Lower leg skin (tissue), 3 donors: ENCODE measurements at regions not wholly inside any gene's neighbourhood (a gene's known extent, or its start where the extent isn't known, plus 50 kb on each side); places are given as distances from the start of the nearest gene placed in this dataset.

Experiments used
- POLR2A ChIP-seq, 2 donors: fragments of 450-650 bp; IDR thresholded peaks; one replicate each; pipeline ENCODE4 v1.6.1; 2016 to 2017; ENCODE audit warnings: antibody characterized with exemption in 2 of 2, mild to moderate bottlenecking in 1 of 2, moderate library complexity in 1 of 2
- TF ChIP-seq, protein P1 (sequence below), 3 donors: fragments of 450-650 bp; IDR thresholded peaks; one replicate each; pipeline ENCODE4 v1.5.1; 2016; ENCODE audit warnings: antibody characterized with exemption in 3 of 3, mild to moderate bottlenecking in 3 of 3, moderate library complexity in 2 of 3

- TF ChIP-seq, protein P1, sequence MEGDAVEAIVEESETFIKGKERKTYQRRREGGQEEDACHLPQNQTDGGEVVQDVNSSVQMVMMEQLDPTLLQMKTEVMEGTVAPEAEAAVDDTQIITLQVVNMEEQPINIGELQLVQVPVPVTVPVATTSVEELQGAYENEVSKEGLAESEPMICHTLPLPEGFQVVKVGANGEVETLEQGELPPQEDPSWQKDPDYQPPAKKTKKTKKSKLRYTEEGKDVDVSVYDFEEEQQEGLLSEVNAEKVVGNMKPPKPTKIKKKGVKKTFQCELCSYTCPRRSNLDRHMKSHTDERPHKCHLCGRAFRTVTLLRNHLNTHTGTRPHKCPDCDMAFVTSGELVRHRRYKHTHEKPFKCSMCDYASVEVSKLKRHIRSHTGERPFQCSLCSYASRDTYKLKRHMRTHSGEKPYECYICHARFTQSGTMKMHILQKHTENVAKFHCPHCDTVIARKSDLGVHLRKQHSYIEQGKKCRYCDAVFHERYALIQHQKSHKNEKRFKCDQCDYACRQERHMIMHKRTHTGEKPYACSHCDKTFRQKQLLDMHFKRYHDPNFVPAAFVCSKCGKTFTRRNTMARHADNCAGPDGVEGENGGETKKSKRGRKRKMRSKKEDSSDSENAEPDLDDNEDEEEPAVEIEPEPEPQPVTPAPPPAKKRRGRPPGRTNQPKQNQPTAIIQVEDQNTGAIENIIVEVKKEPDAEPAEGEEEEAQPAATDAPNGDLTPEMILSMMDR (IDR thresholded peaks at IDR 0.05) = no peak
- TF ChIP-seq POLR2A (IDR thresholded peaks at IDR 0.05) = no peak
These were observed 1358.4 kb downstream of the EFNA5 start for GRCh38 chr5:106312360-106312759.
